ENCODE measurements at regions not wholly inside any gene's neighbourhood (a gene's known extent, or its start where the extent isn't known, plus 50 kb on each side); places are given as distances from the start of the nearest gene placed in this dataset.

DNA sequence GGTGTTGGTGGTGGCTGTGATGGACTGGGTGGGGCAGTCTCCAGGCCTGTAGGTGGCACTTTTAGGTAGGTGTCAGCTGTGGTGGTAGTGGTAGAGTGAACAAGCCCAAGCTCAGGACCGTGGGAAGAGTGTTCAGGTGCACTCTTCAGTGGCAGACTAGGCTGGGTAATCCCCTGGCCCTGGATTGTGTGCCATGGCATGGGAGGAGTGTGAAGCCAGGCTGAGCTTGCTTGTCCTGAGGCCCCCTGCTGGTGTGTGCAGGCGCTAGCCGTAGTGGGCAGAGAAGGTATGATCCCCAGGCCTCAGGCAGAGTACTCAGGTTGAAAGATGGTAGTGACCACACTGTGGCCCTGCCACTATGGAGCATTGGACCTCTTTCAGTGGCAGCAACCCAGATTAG, 850.3 kb downstream of the DSC3 start:
- Histone ChIP-seq H3K27ac (ENCODE audit: low read depth in 1 of 3, low read length in 2 of 3) (no peak overlapping the region), H3K9me3 (ENCODE audit: control insufficient read depth in 2 of 2, insufficient read depth in 1 of 2, low read depth in 1 of 2, low read length in 1 of 2) (peaks cover 0 to 20% of the 10 kb centered on the region in 2 donors), H3K36me3 (ENCODE audit: control insufficient read depth in 3 of 3, insufficient read depth in 2 of 3, low read depth in 1 of 3, low read length in 3 of 3) (no peaks in the 10 kb centered on the region), H3K4me3 (ENCODE audit: low read depth in 1 of 3, low read length in 3 of 3) (no peak overlapping the region), H3K4me1 (ENCODE audit: control insufficient read depth in 3 of 3, insufficient read depth in 2 of 3, low read depth in 1 of 3, low read length in 2 of 3) (no peaks in the 10 kb centered on the region), H3K27me3 (ENCODE audit: control insufficient read depth in 3 of 3, insufficient read depth in 3 of 3, low read length in 3 of 3) (no peaks in the 10 kb centered on the region)
- 76 to 89% (median 76%) methylated on average over 3 of the region's 3 CpGs for WGBS, 3 donors
- no peak for DNase-seq
- no peak for FAIRE-seq

DNA sequence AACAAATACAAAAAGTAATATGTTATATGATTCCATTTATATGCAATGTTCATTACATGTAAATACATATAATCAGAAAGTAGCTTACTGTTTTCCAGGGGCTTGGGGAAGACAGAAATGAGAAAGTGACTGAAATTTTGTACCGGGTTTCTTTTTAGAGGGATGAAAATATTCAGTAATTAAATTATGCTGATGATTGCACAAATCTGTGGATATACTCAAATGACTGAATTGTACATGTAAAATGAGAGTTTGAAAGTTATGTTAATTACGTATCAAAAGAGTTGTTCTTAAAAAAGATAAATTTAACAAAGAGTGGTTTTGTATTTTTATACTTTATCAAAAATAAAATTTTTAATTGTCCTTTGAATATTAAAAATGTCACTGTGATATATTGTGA, 856.3 kb downstream of the DSC3 start:
- DNase-seq (no peak), FAIRE-seq (no peak)
- no peak overlapping the region for H3K27ac ChIP-seq (ENCODE audit: low read depth in 1 of 3, low read length in 2 of 3)
- H3K4me3 ChIP-seq (ENCODE audit: low read depth in 1 of 3, low read length in 3 of 3) = no peak overlapping the region
- WGBS, 3 donors = 86 to 95% (median 94%) methylated on average over 2 of the region's 2 CpGs
- peaks cover 0 to 2% of the 10 kb centered on the region in 2 donors for H3K9me3 ChIP-seq (ENCODE audit: control insufficient read depth in 2 of 2, insufficient read depth in 1 of 2, low read depth in 1 of 2, low read length in 1 of 2)
- H3K27me3 ChIP-seq (ENCODE audit: control insufficient read depth in 3 of 3, insufficient read depth in 3 of 3, low read length in 3 of 3) = no peaks in the 10 kb centered on the region
- H3K36me3 ChIP-seq (ENCODE audit: control insufficient read depth in 3 of 3, insufficient read depth in 2 of 3, low read depth in 1 of 3, low read length in 3 of 3) = no peaks in the 10 kb centered on the region
- H3K4me1 ChIP-seq (ENCODE audit: control insufficient read depth in 3 of 3, insufficient read depth in 2 of 3, low read depth in 1 of 3, low read length in 2 of 3) = no peaks in the 10 kb centered on the region

DNA sequence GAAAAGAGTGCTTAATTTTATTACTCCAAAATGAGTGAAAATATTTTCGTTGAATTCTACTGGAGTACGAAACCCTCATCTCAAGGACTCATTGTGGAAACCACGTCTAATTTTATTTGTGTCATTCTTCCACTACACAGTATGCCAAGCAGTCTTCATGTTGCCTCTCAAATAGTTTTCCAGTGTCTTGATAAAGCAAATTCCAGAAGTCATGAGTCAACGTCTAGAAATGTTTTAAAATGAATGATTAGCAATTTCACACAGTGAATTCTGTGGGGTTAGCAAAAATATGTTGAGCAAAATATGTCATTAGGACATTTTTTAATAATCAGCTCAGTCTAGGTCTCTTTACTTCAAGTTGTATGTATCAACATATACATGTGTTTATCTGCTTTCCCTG, 865.5 kb downstream of the DSC3 start:
- H3K27ac ChIP-seq (ENCODE audit: low read depth in 1 of 3, low read length in 2 of 3) = no peak overlapping the region
- DNase-seq (no peak), FAIRE-seq (no peak)
- H3K27me3 ChIP-seq (ENCODE audit: control insufficient read depth in 3 of 3, insufficient read depth in 3 of 3, low read length in 3 of 3) = no peaks in the 10 kb centered on the region
- no peaks in the 10 kb centered on the region for H3K4me1 ChIP-seq (ENCODE audit: control insufficient read depth in 3 of 3, insufficient read depth in 2 of 3, low read depth in 1 of 3, low read length in 2 of 3)
- H3K36me3 ChIP-seq (ENCODE audit: control insufficient read depth in 3 of 3, insufficient read depth in 2 of 3, low read depth in 1 of 3, low read length in 3 of 3) = no peaks in the 10 kb centered on the region
- 68 to 78% (median 77%) methylated on average over 4 of the region's 4 CpGs for WGBS, 3 donors
- no peak overlapping the region for H3K4me3 ChIP-seq (ENCODE audit: low read depth in 1 of 3, low read length in 3 of 3)
- peaks cover 0 to 13% of the 10 kb centered on the region in 2 donors for H3K9me3 ChIP-seq (ENCODE audit: control insufficient read depth in 2 of 2, insufficient read depth in 1 of 2, low read depth in 1 of 2, low read length in 1 of 2)

DNA sequence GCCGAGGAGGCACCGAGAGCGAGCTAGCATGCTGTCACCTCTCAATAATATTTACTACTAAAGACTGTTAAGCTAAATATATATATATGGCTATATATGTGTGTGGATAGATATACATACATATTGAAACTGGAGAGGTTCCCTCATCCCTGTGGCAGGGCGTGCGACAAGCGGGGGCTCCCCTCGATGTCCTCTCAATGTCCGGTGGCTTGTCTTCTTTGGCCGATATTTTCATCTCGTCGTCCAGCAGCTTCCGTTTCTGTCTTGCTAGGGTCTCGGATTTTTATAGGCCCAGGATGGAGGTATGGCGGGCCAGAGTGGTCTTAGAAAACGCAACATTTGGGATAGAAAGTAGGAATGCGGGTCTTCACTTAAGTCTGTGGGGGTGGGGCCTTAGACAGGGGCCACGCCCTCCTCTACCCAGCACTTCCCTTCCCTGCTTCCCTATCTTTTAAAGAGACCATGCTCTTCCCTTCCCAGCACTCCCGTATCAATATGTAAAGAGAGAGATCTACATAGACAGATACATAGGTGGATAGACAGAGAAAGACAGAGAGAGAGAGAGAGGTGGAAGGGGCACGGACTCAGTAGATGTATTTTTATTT, 866.8 kb downstream of the DSC3 start:
- DNase-seq (no peak), FAIRE-seq (no peak)
- no peak overlapping the region for H3K27ac ChIP-seq (ENCODE audit: low read depth in 1 of 3, low read length in 2 of 3)
- no peaks in the 10 kb centered on the region for H3K36me3 ChIP-seq (ENCODE audit: control insufficient read depth in 3 of 3, insufficient read depth in 2 of 3, low read depth in 1 of 3, low read length in 3 of 3)
- H3K27me3 ChIP-seq (ENCODE audit: control insufficient read depth in 3 of 3, insufficient read depth in 3 of 3, low read length in 3 of 3) = no peaks in the 10 kb centered on the region
- H3K4me3 ChIP-seq (ENCODE audit: low read depth in 1 of 3, low read length in 3 of 3) = no peak overlapping the region
- 92 to 94% (median 93%) methylated on average over 19 of the region's 19 CpGs for WGBS, 3 donors
- peaks cover 0 to 13% of the 10 kb centered on the region in 2 donors for H3K9me3 ChIP-seq (ENCODE audit: control insufficient read depth in 2 of 2, insufficient read depth in 1 of 2, low read depth in 1 of 2, low read length in 1 of 2)
- H3K4me1 ChIP-seq (ENCODE audit: control insufficient read depth in 3 of 3, insufficient read depth in 2 of 3, low read depth in 1 of 3, low read length in 2 of 3) = no peaks in the 10 kb centered on the region

DNA sequence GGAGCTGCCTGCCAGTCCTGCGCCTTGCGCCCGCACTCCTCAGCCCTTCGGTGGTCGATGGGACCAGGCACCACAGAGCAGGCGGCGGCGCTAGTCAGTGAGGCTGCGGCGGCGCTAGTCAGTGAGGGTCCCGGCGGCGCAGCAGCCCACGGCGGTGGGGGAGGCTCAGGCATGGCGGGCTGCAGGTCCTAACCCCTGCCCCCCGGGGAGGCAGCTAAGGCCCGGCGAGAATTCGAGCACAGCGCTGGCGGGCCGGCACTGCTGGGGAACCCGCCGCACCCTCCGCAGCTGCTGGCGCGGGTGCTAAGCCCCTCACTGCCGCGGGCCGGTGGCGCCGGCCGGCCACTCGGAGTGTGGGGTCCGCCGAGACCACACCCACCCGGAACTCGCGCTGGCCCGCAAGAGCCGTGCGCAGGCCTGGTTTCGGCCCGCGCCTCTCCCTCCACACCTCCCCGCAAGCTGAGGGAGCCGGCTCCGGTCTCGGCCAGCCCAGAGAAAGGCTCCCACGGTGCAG, 867.4 kb downstream of the DSC3 start:
- no peak for DNase-seq

DNA sequence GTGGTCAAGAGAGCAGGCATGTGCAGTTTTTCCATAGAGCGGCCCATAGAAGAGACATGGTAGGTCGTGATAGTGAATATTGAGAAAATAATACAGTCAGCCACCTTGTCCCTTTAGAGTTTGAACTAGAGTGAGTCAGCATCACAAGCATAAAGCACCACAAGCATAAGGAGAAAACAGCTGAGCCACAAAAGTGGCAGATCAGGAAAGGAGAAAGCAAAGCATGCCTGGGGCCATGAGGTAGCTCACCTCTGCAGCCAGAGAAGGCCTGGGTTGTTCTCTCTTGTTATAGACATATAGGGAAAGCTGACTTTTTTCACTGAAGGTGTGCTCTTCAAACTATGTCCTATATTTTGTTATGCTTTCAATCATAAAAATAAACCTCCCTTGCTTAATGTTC, 879.0 kb downstream of the DSC3 start:
- DNase-seq (no peak), FAIRE-seq (no peak)
- Histone ChIP-seq H3K27me3 (ENCODE audit: control insufficient read depth in 3 of 3, insufficient read depth in 3 of 3, low read length in 3 of 3) (no peaks in the 10 kb centered on the region), H3K4me3 (ENCODE audit: low read depth in 1 of 3, low read length in 3 of 3) (no peak overlapping the region), H3K4me1 (ENCODE audit: control insufficient read depth in 3 of 3, insufficient read depth in 2 of 3, low read depth in 1 of 3, low read length in 2 of 3) (no peaks in the 10 kb centered on the region), H3K36me3 (ENCODE audit: control insufficient read depth in 3 of 3, insufficient read depth in 2 of 3, low read depth in 1 of 3, low read length in 3 of 3) (no peaks in the 10 kb centered on the region), H3K9me3 (ENCODE audit: control insufficient read depth in 2 of 2, insufficient read depth in 1 of 2, low read depth in 1 of 2, low read length in 1 of 2) (no peaks in the 10 kb centered on the region), H3K27ac (ENCODE audit: low read depth in 1 of 3, low read length in 2 of 3) (no peak overlapping the region)
- WGBS, 3 donors = 71 to 90% (median 87%) methylated on average over 2 of the region's 2 CpGs

More for the DNA sequence above, 867.4 kb downstream of the DSC3 start:
- Histone ChIP-seq H3K4me1 (ENCODE audit: control insufficient read depth in 3 of 3, insufficient read depth in 2 of 3, low read depth in 1 of 3, low read length in 2 of 3) (no peaks in the 10 kb centered on the region), H3K27ac (ENCODE audit: low read depth in 1 of 3, low read length in 2 of 3) (no peak overlapping the region), H3K9me3 (ENCODE audit: control insufficient read depth in 2 of 2, insufficient read depth in 1 of 2, low read depth in 1 of 2, low read length in 1 of 2) (peaks cover 0 to 13% of the 10 kb centered on the region in 2 donors), H3K27me3 (ENCODE audit: control insufficient read depth in 3 of 3, insufficient read depth in 3 of 3, low read length in 3 of 3) (no peaks in the 10 kb centered on the region), H3K36me3 (ENCODE audit: control insufficient read depth in 3 of 3, insufficient read depth in 2 of 3, low read depth in 1 of 3, low read length in 3 of 3) (no peaks in the 10 kb centered on the region), H3K4me3 (ENCODE audit: low read depth in 1 of 3, low read length in 3 of 3) (no peak overlapping the region)
- no peak for FAIRE-seq
- WGBS, 3 donors = 96 to 97% (median 97%) methylated on average over 33 to 52 of the region's 52 CpGs

DNA sequence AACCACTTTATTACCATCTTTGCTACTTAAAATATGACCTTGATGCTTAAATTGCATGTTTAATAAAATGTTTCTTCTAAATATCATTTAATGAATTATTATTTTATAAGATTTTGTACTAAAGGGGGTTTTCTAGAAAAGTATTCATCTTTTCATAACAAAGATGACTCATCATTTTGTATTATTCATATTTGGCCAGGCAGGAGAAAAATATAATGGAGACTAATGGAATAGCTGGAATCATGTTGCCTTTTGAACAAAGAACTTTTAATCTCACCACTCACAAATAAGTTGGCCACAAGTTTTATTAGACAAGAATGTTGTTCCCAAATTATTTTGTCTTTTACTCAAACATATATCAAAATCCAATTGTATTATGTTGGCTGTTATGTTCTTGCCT, 882.4 kb downstream of the DSC3 start:
- Histone ChIP-seq H3K36me3 (ENCODE audit: control insufficient read depth in 3 of 3, insufficient read depth in 2 of 3, low read depth in 1 of 3, low read length in 3 of 3) (no peaks in the 10 kb centered on the region), H3K4me3 (ENCODE audit: low read depth in 1 of 3, low read length in 3 of 3) (no peak overlapping the region), H3K9me3 (ENCODE audit: control insufficient read depth in 2 of 2, insufficient read depth in 1 of 2, low read depth in 1 of 2, low read length in 1 of 2) (no peaks in the 10 kb centered on the region), H3K4me1 (ENCODE audit: control insufficient read depth in 3 of 3, insufficient read depth in 2 of 3, low read depth in 1 of 3, low read length in 2 of 3) (no peaks in the 10 kb centered on the region), H3K27me3 (ENCODE audit: control insufficient read depth in 3 of 3, insufficient read depth in 3 of 3, low read length in 3 of 3) (no peaks in the 10 kb centered on the region), H3K27ac (ENCODE audit: low read depth in 1 of 3, low read length in 2 of 3) (no peak overlapping the region)
- no peak for DNase-seq
- peak; percentile 44 for FAIRE-seq

DNA sequence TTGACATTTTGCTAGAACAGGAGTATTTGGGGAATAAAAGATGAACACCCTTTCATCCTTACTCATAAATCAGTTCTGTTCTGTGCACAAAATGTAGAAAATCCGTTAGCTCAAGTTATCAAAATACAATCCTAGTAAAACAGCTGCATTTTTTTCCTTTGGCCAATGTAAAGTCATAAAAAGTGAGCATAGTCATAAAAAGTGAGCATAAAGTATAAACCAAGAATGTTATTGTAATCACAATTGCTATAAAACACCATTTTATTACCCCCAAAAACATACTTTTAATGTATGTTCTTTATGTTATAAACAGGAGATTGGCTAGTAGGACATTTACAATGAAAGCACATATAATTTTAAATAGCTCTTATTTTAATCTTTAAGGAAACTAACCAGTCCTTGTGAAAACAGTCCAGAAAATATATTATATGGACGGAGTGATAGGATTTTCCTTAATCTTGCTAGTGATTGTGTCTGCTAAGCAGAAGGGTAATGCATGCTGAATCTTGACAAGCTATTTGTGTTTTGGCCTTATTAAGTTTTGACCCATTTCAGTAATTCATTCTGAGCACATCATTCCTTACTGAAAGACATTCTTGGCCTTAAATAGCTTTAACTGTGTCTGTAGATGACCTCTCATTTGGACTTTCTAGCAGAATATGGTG, 891.8 kb downstream of the DSC3 start:
- no peak overlapping the region for H3K27ac ChIP-seq (ENCODE audit: low read depth in 1 of 3, low read length in 2 of 3)
- no peak for FAIRE-seq
- H3K4me3 ChIP-seq (ENCODE audit: low read depth in 1 of 3, low read length in 3 of 3) = no peak overlapping the region
- no peak for DNase-seq
- H3K9me3 ChIP-seq (ENCODE audit: control insufficient read depth in 2 of 2, insufficient read depth in 1 of 2, low read depth in 1 of 2, low read length in 1 of 2) = no peaks in the 10 kb centered on the region
- no peaks in the 10 kb centered on the region for H3K27me3 ChIP-seq (ENCODE audit: control insufficient read depth in 3 of 3, insufficient read depth in 3 of 3, low read length in 3 of 3)
- no peaks in the 10 kb centered on the region for H3K36me3 ChIP-seq (ENCODE audit: control insufficient read depth in 3 of 3, insufficient read depth in 2 of 3, low read depth in 1 of 3, low read length in 3 of 3)
- H3K4me1 ChIP-seq (ENCODE audit: control insufficient read depth in 3 of 3, insufficient read depth in 2 of 3, low read depth in 1 of 3, low read length in 2 of 3) = no peaks in the 10 kb centered on the region
- WGBS, 3 donors = 30 to 47% (median 34%) methylated on average over 2 of the region's 2 CpGs

DNA sequence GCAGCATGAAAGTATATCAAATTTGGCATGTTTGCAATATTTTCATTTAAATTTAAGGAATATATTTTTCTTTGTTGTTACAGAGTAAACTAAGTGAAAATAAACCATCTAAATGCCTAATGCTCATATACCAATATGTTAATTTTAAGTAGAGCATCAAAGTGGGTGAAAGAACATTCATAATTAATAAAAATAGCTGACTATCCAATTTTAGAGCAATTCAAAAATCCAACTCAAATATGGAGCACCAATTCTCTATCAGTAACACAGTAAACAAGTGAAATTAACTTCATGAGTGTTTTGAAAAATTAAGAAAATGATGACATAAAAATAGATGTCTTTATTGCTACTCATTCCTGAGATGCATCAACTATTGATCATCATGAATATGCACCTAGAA, 893.0 kb downstream of the DSC3 start:
- no peaks in the 10 kb centered on the region for H3K27me3 ChIP-seq (ENCODE audit: control insufficient read depth in 3 of 3, insufficient read depth in 3 of 3, low read length in 3 of 3)
- no peak overlapping the region for H3K27ac ChIP-seq (ENCODE audit: low read depth in 1 of 3, low read length in 2 of 3)
- no peaks in the 10 kb centered on the region for H3K9me3 ChIP-seq (ENCODE audit: control insufficient read depth in 2 of 2, insufficient read depth in 1 of 2, low read depth in 1 of 2, low read length in 1 of 2)
- H3K4me1 ChIP-seq (ENCODE audit: control insufficient read depth in 3 of 3, insufficient read depth in 2 of 3, low read depth in 1 of 3, low read length in 2 of 3) = no peaks in the 10 kb centered on the region
- no peak for DNase-seq
- no peak for FAIRE-seq
- H3K4me3 ChIP-seq (ENCODE audit: low read depth in 1 of 3, low read length in 3 of 3) = no peak overlapping the region
- no peaks in the 10 kb centered on the region for H3K36me3 ChIP-seq (ENCODE audit: control insufficient read depth in 3 of 3, insufficient read depth in 2 of 3, low read depth in 1 of 3, low read length in 3 of 3)

Data from small intestine (tissue), 7 donors.